ENCODE measurements at regions not wholly inside any gene's neighbourhood (a gene's known extent, or its start where the extent isn't known, plus 50 kb on each side); places are given as distances from the start of the nearest gene placed in this dataset.

- H3K9me2 ChIP-seq (ENCODE audit: low read depth, low read length): no peaks in the 10 kb centered on the region
- no peaks in the 10 kb centered on the region for H3K4me1 ChIP-seq (ENCODE audit: insufficient read depth, low read length, severe bottlenecking)
- no peak overlapping the region for H3K4me2 ChIP-seq (ENCODE audit: low read length)
- no peak overlapping the region for H2AFZ ChIP-seq (ENCODE audit: low read length)
- no peaks in the 10 kb centered on the region for H3F3A ChIP-seq (ENCODE audit: insufficient read depth, low read length)
- no peaks in the 10 kb centered on the region for H3K79me2 ChIP-seq (ENCODE audit: insufficient read depth, low read length)
- no peaks in the 10 kb centered on the region for H3K27me3 ChIP-seq (ENCODE audit: insufficient read depth, low read length)
- no peaks in the 10 kb centered on the region for H3K9me3 ChIP-seq (ENCODE audit: low read length)
- H4K20me1 ChIP-seq (ENCODE audit: insufficient read depth, low read length): no peaks in the 10 kb centered on the region
- no peak overlapping the region for H3K4me3 ChIP-seq (ENCODE audit: low read depth, low read length, poor library complexity, severe bottlenecking)
- no peak overlapping the region for H3K27ac ChIP-seq (ENCODE audit: low read depth, low read length, poor library complexity, severe bottlenecking)
- TF ChIP-seq, protein P1, sequence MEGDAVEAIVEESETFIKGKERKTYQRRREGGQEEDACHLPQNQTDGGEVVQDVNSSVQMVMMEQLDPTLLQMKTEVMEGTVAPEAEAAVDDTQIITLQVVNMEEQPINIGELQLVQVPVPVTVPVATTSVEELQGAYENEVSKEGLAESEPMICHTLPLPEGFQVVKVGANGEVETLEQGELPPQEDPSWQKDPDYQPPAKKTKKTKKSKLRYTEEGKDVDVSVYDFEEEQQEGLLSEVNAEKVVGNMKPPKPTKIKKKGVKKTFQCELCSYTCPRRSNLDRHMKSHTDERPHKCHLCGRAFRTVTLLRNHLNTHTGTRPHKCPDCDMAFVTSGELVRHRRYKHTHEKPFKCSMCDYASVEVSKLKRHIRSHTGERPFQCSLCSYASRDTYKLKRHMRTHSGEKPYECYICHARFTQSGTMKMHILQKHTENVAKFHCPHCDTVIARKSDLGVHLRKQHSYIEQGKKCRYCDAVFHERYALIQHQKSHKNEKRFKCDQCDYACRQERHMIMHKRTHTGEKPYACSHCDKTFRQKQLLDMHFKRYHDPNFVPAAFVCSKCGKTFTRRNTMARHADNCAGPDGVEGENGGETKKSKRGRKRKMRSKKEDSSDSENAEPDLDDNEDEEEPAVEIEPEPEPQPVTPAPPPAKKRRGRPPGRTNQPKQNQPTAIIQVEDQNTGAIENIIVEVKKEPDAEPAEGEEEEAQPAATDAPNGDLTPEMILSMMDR (IDR thresholded peaks at IDR 0.05; ENCODE audit: low read length): no peak
- TF ChIP-seq EZH2 (IDR thresholded peaks at IDR 0.05; ENCODE audit: borderline replicate concordance, low read length): no peak
- H3K36me3 ChIP-seq (ENCODE audit: insufficient read depth, low read length): no peaks in the 10 kb centered on the region
- no peak overlapping the region for H3K9ac ChIP-seq (ENCODE audit: low read length)
Measured at GRCh38 chrX:5829469-5829868, 399.2 kb downstream of the NLGN4X start.

DNA sequence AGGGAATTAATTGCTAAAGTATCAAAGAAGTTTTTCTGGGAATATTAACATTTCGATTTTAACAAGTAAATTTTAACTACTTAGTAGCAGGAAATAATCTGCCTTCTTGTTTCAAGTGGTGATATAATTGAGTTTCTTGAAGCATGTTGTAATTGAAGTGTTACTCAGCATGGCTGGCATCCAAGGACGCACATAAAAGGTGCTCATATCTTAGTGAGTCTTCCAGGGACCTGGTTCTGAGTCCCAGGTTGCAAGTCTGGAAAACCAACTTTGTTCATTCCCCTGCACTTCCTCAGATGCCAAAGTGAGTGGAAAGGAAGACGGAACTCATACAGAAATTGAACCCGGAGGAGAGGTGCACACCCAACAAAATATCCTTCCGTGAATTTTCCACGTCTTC is 399.6 kb downstream of the NLGN4X start:
- Histone ChIP-seq H3K27ac (ENCODE audit: low read depth, low read length, poor library complexity, severe bottlenecking) (no peak overlapping the region), H3K9me3 (ENCODE audit: low read length) (no peaks in the 10 kb centered on the region), H3K79me2 (ENCODE audit: insufficient read depth, low read length) (no peaks in the 10 kb centered on the region), H3K9me2 (ENCODE audit: low read depth, low read length) (no peaks in the 10 kb centered on the region), H3K27me3 (ENCODE audit: insufficient read depth, low read length) (no peaks in the 10 kb centered on the region), H3F3A (ENCODE audit: insufficient read depth, low read length) (no peaks in the 10 kb centered on the region), H3K36me3 (ENCODE audit: insufficient read depth, low read length) (no peaks in the 10 kb centered on the region), H3K4me1 (ENCODE audit: insufficient read depth, low read length, severe bottlenecking) (no peaks in the 10 kb centered on the region), H3K4me3 (ENCODE audit: low read depth, low read length, poor library complexity, severe bottlenecking) (no peak overlapping the region), H4K20me1 (ENCODE audit: insufficient read depth, low read length) (no peaks in the 10 kb centered on the region), H3K4me2 (ENCODE audit: low read length) (no peak overlapping the region), H3K9ac (ENCODE audit: low read length) (no peak overlapping the region), H2AFZ (ENCODE audit: low read length) (no peak overlapping the region)
- TF ChIP-seq EZH2 (IDR thresholded peaks at IDR 0.05; ENCODE audit: borderline replicate concordance, low read length): no peak
- TF ChIP-seq, protein P1 (IDR thresholded peaks at IDR 0.05; ENCODE audit: low read length): no peak

DNA sequence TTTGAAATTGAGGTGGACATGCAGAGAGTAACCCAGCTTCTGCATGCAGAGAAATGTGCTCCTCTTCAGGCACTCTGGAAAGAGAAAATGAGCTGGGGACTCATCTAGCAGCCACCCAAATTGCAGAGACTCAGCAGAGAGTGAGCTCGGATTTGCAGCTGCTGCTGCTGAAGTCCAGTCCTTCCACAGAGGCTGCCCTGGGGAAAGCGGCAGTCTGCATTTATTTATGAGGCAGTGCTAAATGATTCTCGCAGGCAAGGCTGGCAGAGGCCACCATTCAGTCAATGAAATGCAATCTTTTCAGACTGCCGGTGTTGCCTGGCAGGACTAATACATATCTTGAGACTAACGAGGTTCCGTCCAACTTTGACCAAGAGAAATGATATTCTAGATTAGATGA is 404.8 kb downstream of the NLGN4X start:
- Histone ChIP-seq H3K9ac (ENCODE audit: low read length) (no peak overlapping the region), H3K27me3 (ENCODE audit: insufficient read depth, low read length) (no peaks in the 10 kb centered on the region), H3K36me3 (ENCODE audit: insufficient read depth, low read length) (no peaks in the 10 kb centered on the region), H3K4me3 (ENCODE audit: low read depth, low read length, poor library complexity, severe bottlenecking) (no peak overlapping the region), H3K4me1 (ENCODE audit: insufficient read depth, low read length, severe bottlenecking) (no peaks in the 10 kb centered on the region), H3K79me2 (ENCODE audit: insufficient read depth, low read length) (no peaks in the 10 kb centered on the region), H3K9me2 (ENCODE audit: low read depth, low read length) (no peaks in the 10 kb centered on the region), H3K9me3 (ENCODE audit: low read length) (no peaks in the 10 kb centered on the region), H3F3A (ENCODE audit: insufficient read depth, low read length) (no peaks in the 10 kb centered on the region), H3K4me2 (ENCODE audit: low read length) (no peak overlapping the region), H2AFZ (ENCODE audit: low read length) (no peak overlapping the region), H3K27ac (ENCODE audit: low read depth, low read length, poor library complexity, severe bottlenecking) (no peak overlapping the region), H4K20me1 (ENCODE audit: insufficient read depth, low read length) (no peaks in the 10 kb centered on the region)
- TF ChIP-seq, protein P1 (IDR thresholded peaks at IDR 0.05; ENCODE audit: low read length): no peak
- TF ChIP-seq EZH2 (IDR thresholded peaks at IDR 0.05; ENCODE audit: borderline replicate concordance, low read length): no peak

Data from OCI-LY1 (cell line).